GM18508 (cell line): ENCODE measurements at regions not wholly inside any gene's neighbourhood (a gene's known extent, or its start where the extent isn't known, plus 50 kb on each side); places are given as distances from the start of the nearest gene placed in this dataset.
"Not testable (repeated sequence)": the region's sequence is repeated elsewhere in the genome, so short reads cannot be mapped to it uniquely, and the experiment has no call there.

Experiments
- ATAC-seq: cut with Tn5 transposase; IDR thresholded peaks from one replicate; pipeline ENCODE4 v1.9.1; 2021; ENCODE audit warnings: moderate number of reproducible peaks; ENCODE audit not compliant: insufficient read depth, unreplicated experiment

- ATAC-seq = no peak
These were observed 202.2 kb downstream of the EXOC5 start for GRCh38 chr14:57066463-57066862.

GRCh38 chr14:57061009-57061711 lies 207.5 kb downstream of the EXOC5 start:
- no peak for ATAC-seq

GRCh38 chr14:57060276-57060955 lies 208.3 kb downstream of the EXOC5 start:
- peak; percentile 92 for ATAC-seq

GRCh38 chr14:57058319-57058718 lies 210.4 kb downstream of the EXOC5 start:
- ATAC-seq = no peak

GRCh38 chr14:57057803-57058202 lies 210.9 kb downstream of the EXOC5 start:
- no peak for ATAC-seq

- ATAC-seq = not testable (repeated sequence)
These were observed 212.2 kb downstream of the EXOC5 start for GRCh38 chr14:57056522-57056921.

GRCh38 chr14:57052705-57053302 lies 215.9 kb downstream of the EXOC5 start:
- no peak for ATAC-seq

- no peak for ATAC-seq
These were observed 217.1 kb downstream of the EXOC5 start for GRCh38 chr14:57051633-57052032.

- no peak for ATAC-seq
These were observed 218.9 kb downstream of the EXOC5 start for GRCh38 chr14:57049848-57050247.

GRCh38 chr14:57046175-57046574 lies 222.5 kb downstream of the EXOC5 start:
- ATAC-seq = no peak

GRCh38 chr14:57044101-57044973 lies 224.4 kb downstream of the EXOC5 start:
- ATAC-seq = not testable (repeated sequence)

- ATAC-seq = no peak
These were observed 228.4 kb upstream of the OTX2 start for GRCh38 chr14:57038689-57039088.

- no peak for ATAC-seq
These were observed 221.2 kb upstream of the OTX2 start for GRCh38 chr14:57031474-57031873.

GRCh38 chr14:57029620-57030253 lies 219.5 kb upstream of the OTX2 start:
- ATAC-seq = no peak

GRCh38 chr14:57025456-57025855 lies 215.2 kb upstream of the OTX2 start:
- ATAC-seq = no peak

GRCh38 chr14:57022608-57023007 lies 212.3 kb upstream of the OTX2 start:
- no peak for ATAC-seq

GRCh38 chr14:57018065-57018464 lies 207.8 kb upstream of the OTX2 start:
- ATAC-seq = no peak

GRCh38 chr14:57013987-57014386 lies 203.7 kb upstream of the OTX2 start:
- no peak for ATAC-seq

- no peak for ATAC-seq
These were observed 199.6 kb upstream of the OTX2 start for GRCh38 chr14:57009585-57010515.
